Activated CD8-positive, alpha-beta memory T cell treated with anti-CD3 and anti-CD28 coated beads, Interleukin-2, amount 10 ng/mL, durations not matched to agents 7 days and 5 days (primary cell): ENCODE measurements at regions not wholly inside any gene's neighbourhood (a gene's known extent, or its start where the extent isn't known, plus 50 kb on each side); places are given as distances from the start of the nearest gene placed in this dataset.
"Not testable (repeated sequence)": the region's sequence is repeated elsewhere in the genome, so short reads cannot be mapped to it uniquely, and the experiment has no call there.

Experiments
- ATAC-seq: fragments of 150-1000 bp; cut with Tn5 transposase; one replicate; pipeline ENCODE4 v1.10.0; 2021; ENCODE audit warnings: moderate library complexity
- CTCF ChIA-PET: fragments of 350-600 bp; sonication (Branson Sonifier 250); formaldehyde crosslinking; loops from one replicate; lab custom pipeline; 2021; ENCODE audit warnings: antibody characterized with exemption; lab: Charles Lee
- DNase-seq: peaks from one replicate; pipeline ENCODE4 v3.0.0-alpha.2; 2020
- H3K27ac Mint-ChIP-seq: one replicate; pipeline ENCODE4 v1.8.0; 2021; ENCODE audit warnings: mild to moderate bottlenecking, mixed read lengths
- H3K27me3 Mint-ChIP-seq: one replicate; pipeline ENCODE4 v1.8.0; 2021; ENCODE audit warnings: mixed read lengths
- H3K36me3 Mint-ChIP-seq: one replicate; pipeline ENCODE4 v1.8.0; 2021; ENCODE audit warnings: mild to moderate bottlenecking, mixed read lengths
- H3K4me1 Mint-ChIP-seq: one replicate; pipeline ENCODE4 v1.8.0; 2021; ENCODE audit warnings: mixed read lengths
- H3K4me3 Mint-ChIP-seq: one replicate; pipeline ENCODE4 v1.8.0; 2021; ENCODE audit warnings: mild to moderate bottlenecking, moderate library complexity, mixed read lengths
- H3K9me3 Mint-ChIP-seq: one replicate; pipeline ENCODE4 v1.8.0; 2022; ENCODE audit warnings: low read depth, mixed read lengths

GRCh38 chr12:58704770-58705169, 215.5 kb downstream of the LRIG3 start:
- DNase-seq, CTCF ChIA-PET, H3K36me3 Mint-ChIP-seq, H3K4me1 Mint-ChIP-seq, H3K27ac Mint-ChIP-seq, H3K4me3 Mint-ChIP-seq, H3K27me3 Mint-ChIP-seq, H3K9me3 Mint-ChIP-seq, ATAC-seq: not testable (repeated sequence)

DNA sequence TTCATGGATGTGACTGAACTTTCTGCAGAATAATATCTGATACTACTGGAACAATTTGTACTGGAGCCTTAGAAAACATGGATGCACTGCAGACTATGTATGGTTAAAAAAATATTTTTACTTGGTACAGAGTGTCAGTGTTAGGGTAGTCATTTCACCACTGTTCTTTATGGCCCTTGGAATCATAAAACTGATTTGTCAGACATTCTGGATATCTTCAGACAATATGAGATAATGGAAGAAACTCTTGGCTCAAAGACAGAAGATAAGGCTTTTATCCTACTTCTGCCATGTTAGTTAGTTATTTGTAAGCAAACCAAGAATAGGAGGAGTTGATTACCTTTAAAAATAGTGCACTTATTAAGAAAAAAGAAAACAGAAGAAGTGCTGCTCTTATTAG, 209.4 kb downstream of the LRIG3 start:
- H3K27me3 Mint-ChIP-seq: no peaks in the 10 kb centered on the region
- no peaks in the 10 kb centered on the region for H3K4me1 Mint-ChIP-seq
- DNase-seq (no peak), ATAC-seq (no peak)
- H3K36me3 Mint-ChIP-seq: no peaks in the 10 kb centered on the region
- no peak overlapping the region for H3K4me3 Mint-ChIP-seq
- CTCF ChIA-PET: interaction anchor here (1.0 kb wide), 1 partner anchor 14 kb away, joined by 3 read pairs; no protein-coding TSS in a partner anchor
- H3K9me3 Mint-ChIP-seq: peaks cover 7% of the 10 kb centered on the region
- no peak overlapping the region for H3K27ac Mint-ChIP-seq

GRCh38 chr12:58711974-58712373, 208.3 kb downstream of the LRIG3 start:
- H3K27ac Mint-ChIP-seq: no peak overlapping the region
- DNase-seq: no peak
- CTCF ChIA-PET: no interaction called here
- ATAC-seq: no peak
- H3K4me3 Mint-ChIP-seq: no peak overlapping the region
- no peaks in the 10 kb centered on the region for H3K36me3 Mint-ChIP-seq
- H3K4me1 Mint-ChIP-seq: no peaks in the 10 kb centered on the region
- no peaks in the 10 kb centered on the region for H3K27me3 Mint-ChIP-seq
- H3K9me3 Mint-ChIP-seq: peaks cover 7% of the 10 kb centered on the region

GRCh38 chr12:58712976-58713375, 207.3 kb downstream of the LRIG3 start:
- Mint-ChIP-seq H3K27ac (no peak overlapping the region), H3K9me3 (peaks cover 7% of the 10 kb centered on the region), H3K4me3 (no peak overlapping the region), H3K27me3 (no peaks in the 10 kb centered on the region), H3K4me1 (no peaks in the 10 kb centered on the region), H3K36me3 (no peaks in the 10 kb centered on the region)
- ATAC-seq (no peak), DNase-seq (no peak)
- CTCF ChIA-PET: no interaction called here

DNA sequence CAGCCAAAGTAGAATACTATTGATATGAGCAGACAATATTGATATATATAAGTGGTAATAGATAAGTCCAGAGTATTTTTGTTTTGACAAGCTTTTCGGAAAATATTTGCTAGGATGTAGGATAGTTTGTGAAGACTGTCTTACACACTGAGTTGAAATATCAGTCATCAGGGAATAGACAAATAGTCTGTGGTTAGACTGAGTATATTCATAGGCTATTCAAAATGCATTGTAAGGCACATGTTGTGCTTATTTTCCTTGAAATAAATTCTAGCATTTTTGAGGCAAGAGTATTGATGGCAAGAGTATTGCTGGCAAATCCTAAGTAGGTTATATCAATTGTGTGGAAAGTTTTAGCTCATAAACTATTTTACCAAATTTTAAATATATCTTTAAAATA, 201.1 kb downstream of the LRIG3 start:
- DNase-seq: no peak
- no peak for ATAC-seq
- CTCF ChIA-PET: no interaction called here
- Mint-ChIP-seq H3K27ac (no peak overlapping the region), H3K4me1 (no peaks in the 10 kb centered on the region), H3K9me3 (peaks cover 7% of the 10 kb centered on the region), H3K27me3 (no peaks in the 10 kb centered on the region), H3K4me3 (no peak overlapping the region), H3K36me3 (no peaks in the 10 kb centered on the region)

GRCh38 chr12:58720421-58720820, 199.9 kb downstream of the LRIG3 start:
- Mint-ChIP-seq H3K9me3 (peaks cover 9% of the 10 kb centered on the region), H3K27ac (no peak overlapping the region), H3K36me3 (no peaks in the 10 kb centered on the region), H3K27me3 (no peaks in the 10 kb centered on the region), H3K4me1 (no peaks in the 10 kb centered on the region), H3K4me3 (no peak overlapping the region)
- DNase-seq (no peak), ATAC-seq (no peak)
- CTCF ChIA-PET: no interaction called here

DNA sequence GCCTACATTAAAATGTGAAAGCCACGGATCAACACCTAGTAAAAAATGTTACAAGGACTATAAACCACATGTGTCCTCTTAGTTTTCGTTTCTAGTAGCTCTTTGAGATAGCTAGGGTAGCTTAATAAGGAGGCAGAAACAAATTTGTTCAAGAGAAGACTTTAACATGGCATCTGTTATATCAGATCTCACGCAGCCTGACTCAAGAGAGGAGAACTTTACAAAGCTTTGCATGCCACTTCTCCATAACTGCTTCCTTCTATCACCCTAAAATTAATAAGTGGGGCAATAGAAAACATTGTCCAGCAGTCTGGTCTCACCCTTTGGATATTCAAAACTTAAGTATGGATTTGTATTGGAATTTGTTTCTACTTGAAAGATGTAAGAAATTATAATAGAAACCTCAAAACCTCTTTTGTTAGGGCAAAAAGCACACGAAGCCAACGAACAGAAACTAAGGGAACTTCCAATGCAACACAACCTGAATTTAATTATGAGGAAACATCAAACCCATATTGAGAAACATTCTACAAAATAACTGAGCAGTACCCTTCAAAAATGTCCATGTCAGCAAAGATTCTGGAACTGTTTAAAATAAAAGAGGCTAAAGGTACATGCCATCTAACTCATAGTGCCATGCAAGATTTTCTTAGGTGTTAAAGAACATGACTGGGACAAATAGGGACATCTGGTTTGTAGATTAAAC, 194.8 kb downstream of the LRIG3 start:
- H3K4me1 Mint-ChIP-seq: no peaks in the 10 kb centered on the region

DNA sequence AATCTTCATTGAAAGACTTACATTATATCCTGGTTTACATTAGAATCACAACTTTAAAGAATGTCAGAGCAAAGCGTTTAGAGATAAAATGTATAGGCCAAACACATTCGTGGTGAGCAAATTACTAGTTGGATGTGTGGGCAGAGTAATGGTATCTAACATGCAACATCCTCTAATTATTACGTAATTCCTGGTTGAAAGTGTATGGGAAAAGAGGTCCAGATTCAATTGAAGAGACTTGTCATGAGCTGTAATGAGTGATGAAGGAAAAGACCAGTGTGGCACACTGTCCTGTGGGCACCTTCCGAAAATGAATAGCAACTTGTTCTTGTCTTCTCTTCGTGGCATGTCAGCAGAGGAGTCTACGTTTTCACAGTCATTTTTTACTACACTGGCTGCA, 192.8 kb downstream of the LRIG3 start:
- Mint-ChIP-seq H3K4me1 (no peaks in the 10 kb centered on the region), H3K9me3 (peaks cover 5% of the 10 kb centered on the region), H3K4me3 (no peak overlapping the region), H3K27ac (no peak overlapping the region), H3K27me3 (no peaks in the 10 kb centered on the region), H3K36me3 (no peaks in the 10 kb centered on the region)
- ATAC-seq (no peak), DNase-seq (no peak)
- CTCF ChIA-PET: no interaction called here

More for the DNA sequence above, 194.8 kb downstream of the LRIG3 start:
- no peak for ATAC-seq
- CTCF ChIA-PET: no interaction called here
- no peak for DNase-seq
- Mint-ChIP-seq H3K36me3 (no peaks in the 10 kb centered on the region), H3K4me3 (no peak overlapping the region), H3K9me3 (peaks cover 7% of the 10 kb centered on the region), H3K27ac (no peak overlapping the region), H3K27me3 (no peaks in the 10 kb centered on the region)

DNA sequence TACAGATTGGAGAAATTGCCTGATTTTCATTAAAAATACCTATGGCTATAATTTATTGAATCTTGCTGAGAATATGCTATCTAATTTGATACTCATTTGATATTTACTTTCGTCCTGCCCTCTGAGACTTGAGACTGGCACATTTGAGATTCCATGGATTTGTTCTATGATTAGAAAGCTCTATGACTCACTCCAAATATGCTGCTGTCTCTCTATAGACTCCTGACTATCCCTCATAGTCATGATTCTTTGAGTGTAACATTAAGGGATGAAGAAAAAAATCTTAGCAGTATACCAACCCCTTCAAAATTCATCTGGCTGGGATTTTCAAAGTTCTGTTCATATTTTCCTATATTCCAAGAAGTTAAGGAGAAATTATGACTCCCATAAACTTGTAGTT, 191.9 kb downstream of the LRIG3 start:
- Mint-ChIP-seq H3K4me1 (no peaks in the 10 kb centered on the region), H3K36me3 (no peaks in the 10 kb centered on the region), H3K27me3 (no peaks in the 10 kb centered on the region), H3K4me3 (no peak overlapping the region), H3K27ac (no peak overlapping the region), H3K9me3 (peaks cover 5% of the 10 kb centered on the region)
- ATAC-seq: no peak
- CTCF ChIA-PET: no interaction called here
- DNase-seq: no peak

- CTCF ChIA-PET: no interaction called here
- Mint-ChIP-seq H3K27me3 (no peaks in the 10 kb centered on the region), H3K4me1 (no peaks in the 10 kb centered on the region), H3K27ac (no peak overlapping the region), H3K4me3 (no peak overlapping the region), H3K9me3 (peaks cover 2% of the 10 kb centered on the region), H3K36me3 (no peaks in the 10 kb centered on the region)
- DNase-seq (no peak), ATAC-seq (no peak)
Observed at GRCh38 chr12:58731096-58731495, 189.2 kb downstream of the LRIG3 start.

- no peaks in the 10 kb centered on the region for H3K36me3 Mint-ChIP-seq
- H3K27ac Mint-ChIP-seq: no peak overlapping the region
- H3K27me3 Mint-ChIP-seq: no peaks in the 10 kb centered on the region
- peaks cover 2% of the 10 kb centered on the region for H3K9me3 Mint-ChIP-seq
- H3K4me3 Mint-ChIP-seq: no peak overlapping the region
- DNase-seq: no peak
- CTCF ChIA-PET: no interaction called here
- no peaks in the 10 kb centered on the region for H3K4me1 Mint-ChIP-seq
- no peak for ATAC-seq
Observed at GRCh38 chr12:58732894-58733293, 187.4 kb downstream of the LRIG3 start.

GRCh38 chr12:58741226-58741625, 179.1 kb downstream of the LRIG3 start:
- H3K27ac Mint-ChIP-seq: no peak overlapping the region
- no peak for ATAC-seq
- H3K4me3 Mint-ChIP-seq: no peak overlapping the region
- CTCF ChIA-PET: no interaction called here
- no peaks in the 10 kb centered on the region for H3K36me3 Mint-ChIP-seq
- H3K4me1 Mint-ChIP-seq: no peaks in the 10 kb centered on the region
- H3K27me3 Mint-ChIP-seq: no peaks in the 10 kb centered on the region
- H3K9me3 Mint-ChIP-seq: peaks cover 10% of the 10 kb centered on the region
- DNase-seq: no peak

GRCh38 chr12:58745348-58746125, 174.8 kb downstream of the LRIG3 start:
- CTCF ChIA-PET: no interaction called here
- H3K27ac Mint-ChIP-seq: no peak overlapping the region
- DNase-seq: no peak
- H3K9me3 Mint-ChIP-seq: peaks cover 7% of the 10 kb centered on the region
- H3K36me3 Mint-ChIP-seq: no peaks in the 10 kb centered on the region
- H3K4me3 Mint-ChIP-seq: no peak overlapping the region
- no peaks in the 10 kb centered on the region for H3K27me3 Mint-ChIP-seq
- no peak for ATAC-seq
- H3K4me1 Mint-ChIP-seq: no peaks in the 10 kb centered on the region

DNA sequence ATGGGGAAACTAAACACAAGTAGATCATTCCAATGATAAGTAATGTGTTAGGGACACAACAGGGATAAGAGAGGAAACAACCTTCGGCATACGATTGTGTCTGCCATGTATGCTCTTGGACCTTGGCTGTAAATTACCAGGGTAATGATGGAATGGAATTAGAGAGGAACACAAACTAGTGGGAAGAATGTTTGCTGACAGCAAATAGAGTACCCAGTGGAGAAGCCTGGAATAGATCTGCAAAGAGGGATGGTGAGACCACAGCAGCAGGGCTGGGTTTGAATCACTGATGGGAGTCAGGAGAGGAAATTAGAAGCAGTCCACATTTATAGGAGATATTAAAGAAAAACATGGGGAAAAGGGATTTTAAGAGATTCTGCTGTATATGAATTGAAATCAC, 172.8 kb downstream of the LRIG3 start:
- peaks cover 7% of the 10 kb centered on the region for H3K9me3 Mint-ChIP-seq
- H3K36me3 Mint-ChIP-seq: no peaks in the 10 kb centered on the region
- H3K4me1 Mint-ChIP-seq: no peaks in the 10 kb centered on the region
- no peak for DNase-seq
- H3K27ac Mint-ChIP-seq: no peak overlapping the region
- no peaks in the 10 kb centered on the region for H3K27me3 Mint-ChIP-seq
- CTCF ChIA-PET: no interaction called here
- no peak overlapping the region for H3K4me3 Mint-ChIP-seq
- no peak for ATAC-seq
